ENCODE measurements at regions not wholly inside any gene's neighbourhood (a gene's known extent, or its start where the extent isn't known, plus 50 kb on each side); places are given as distances from the start of the nearest gene placed in this dataset.

- H2AFZ ChIP-seq, result no peak overlapping the region
- no peak overlapping the region for H3K4me3 ChIP-seq
- TF ChIP-seq EZH2phosphoT487 (IDR thresholded peaks at IDR 0.05; ENCODE audit: low read depth, severe bottlenecking, unreplicated experiment) (no peak), EZH2 (IDR thresholded peaks at IDR 0.05; ENCODE audit: borderline replicate concordance) (no peak)
- TF ChIP-seq, protein P1, sequence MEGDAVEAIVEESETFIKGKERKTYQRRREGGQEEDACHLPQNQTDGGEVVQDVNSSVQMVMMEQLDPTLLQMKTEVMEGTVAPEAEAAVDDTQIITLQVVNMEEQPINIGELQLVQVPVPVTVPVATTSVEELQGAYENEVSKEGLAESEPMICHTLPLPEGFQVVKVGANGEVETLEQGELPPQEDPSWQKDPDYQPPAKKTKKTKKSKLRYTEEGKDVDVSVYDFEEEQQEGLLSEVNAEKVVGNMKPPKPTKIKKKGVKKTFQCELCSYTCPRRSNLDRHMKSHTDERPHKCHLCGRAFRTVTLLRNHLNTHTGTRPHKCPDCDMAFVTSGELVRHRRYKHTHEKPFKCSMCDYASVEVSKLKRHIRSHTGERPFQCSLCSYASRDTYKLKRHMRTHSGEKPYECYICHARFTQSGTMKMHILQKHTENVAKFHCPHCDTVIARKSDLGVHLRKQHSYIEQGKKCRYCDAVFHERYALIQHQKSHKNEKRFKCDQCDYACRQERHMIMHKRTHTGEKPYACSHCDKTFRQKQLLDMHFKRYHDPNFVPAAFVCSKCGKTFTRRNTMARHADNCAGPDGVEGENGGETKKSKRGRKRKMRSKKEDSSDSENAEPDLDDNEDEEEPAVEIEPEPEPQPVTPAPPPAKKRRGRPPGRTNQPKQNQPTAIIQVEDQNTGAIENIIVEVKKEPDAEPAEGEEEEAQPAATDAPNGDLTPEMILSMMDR (IDR thresholded peaks at IDR 0.05; ENCODE audit: poor library complexity), result no peak
- H3K27ac ChIP-seq, result no peak overlapping the region
- no peaks in the 10 kb centered on the region for H3K27me3 ChIP-seq
- no peaks in the 10 kb centered on the region for H3K4me1 ChIP-seq (ENCODE audit: insufficient read depth)
- no peaks in the 10 kb centered on the region for H3K9me2 ChIP-seq (replicated peaks; ENCODE audit: insufficient read depth)
- DNase-seq (ENCODE audit: low spot score), result no peak
- 30% methylated on average over 6 of the region's 6 CpGs for WGBS (ENCODE audit: low lambda C conversion rate, missing lambda C conversion rate)
- H3K36me3 ChIP-seq (replicated peaks; ENCODE audit: insufficient read depth, low read depth), result no peaks in the 10 kb centered on the region
- H3K4me2 ChIP-seq, result no peak overlapping the region
- no peaks in the 10 kb centered on the region for H3K9me3 ChIP-seq (ENCODE audit: low read depth)
- H3K79me2 ChIP-seq, result no peaks in the 10 kb centered on the region
- H4K20me1 ChIP-seq (ENCODE audit: insufficient read depth, poor library complexity, severe bottlenecking), result no peaks in the 10 kb centered on the region
Measured at GRCh38 chr6:6772751-6773150, 184.2 kb downstream of the LY86 start.

- Histone ChIP-seq H3K79me2 (no peaks in the 10 kb centered on the region), H3K27me3 (no peaks in the 10 kb centered on the region)
- 81% methylated on average over 3 of the region's 3 CpGs for WGBS (ENCODE audit: low lambda C conversion rate, missing lambda C conversion rate)
Measured at GRCh38 chr6:6775074-6775473, 186.6 kb downstream of the LY86 start.

DNA sequence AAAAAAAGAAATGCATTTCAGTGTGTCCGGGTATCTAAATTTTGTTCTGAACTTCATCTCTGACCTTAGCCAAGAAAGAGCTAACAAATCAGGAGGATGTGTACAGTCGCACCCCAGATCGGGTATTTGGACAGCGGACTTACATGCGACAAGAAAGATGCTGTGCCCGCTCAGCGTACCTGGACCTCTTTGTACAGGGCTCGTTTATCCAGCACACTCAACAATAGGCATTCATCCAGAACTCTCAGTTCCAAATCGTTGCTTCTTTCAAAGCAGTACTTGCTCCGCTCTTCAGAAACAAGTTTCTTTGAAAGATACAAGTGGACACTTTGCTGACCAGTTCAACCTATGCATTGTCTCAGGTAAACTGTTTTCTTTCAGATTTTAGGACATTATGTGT lies 191.7 kb downstream of the LY86 start:
- H3K27me3 ChIP-seq, result no peaks in the 10 kb centered on the region
- 97% methylated on average over 10 of the region's 10 CpGs for WGBS (ENCODE audit: low lambda C conversion rate, missing lambda C conversion rate)
- no peaks in the 10 kb centered on the region for H3K9me3 ChIP-seq (ENCODE audit: low read depth)
- H3K79me2 ChIP-seq, result no peaks in the 10 kb centered on the region
- peaks cover 4% of the 10 kb centered on the region for H3K4me1 ChIP-seq (ENCODE audit: insufficient read depth)
- no peak overlapping the region for H3K4me3 ChIP-seq
- TF ChIP-seq EZH2phosphoT487 (IDR thresholded peaks at IDR 0.05; ENCODE audit: low read depth, severe bottlenecking, unreplicated experiment) (no peak), EZH2 (IDR thresholded peaks at IDR 0.05; ENCODE audit: borderline replicate concordance) (no peak)
- TF ChIP-seq, protein P1 (IDR thresholded peaks at IDR 0.05; ENCODE audit: poor library complexity), result no peak
- DNase-seq (ENCODE audit: low spot score), result no peak
- no peaks in the 10 kb centered on the region for H4K20me1 ChIP-seq (ENCODE audit: insufficient read depth, poor library complexity, severe bottlenecking)
- no peak overlapping the region for H3K4me2 ChIP-seq
- no peaks in the 10 kb centered on the region for H3K36me3 ChIP-seq (replicated peaks; ENCODE audit: insufficient read depth, low read depth)
- no peak overlapping the region for H3K27ac ChIP-seq
- no peak overlapping the region for H2AFZ ChIP-seq
- no peaks in the 10 kb centered on the region for H3K9me2 ChIP-seq (replicated peaks; ENCODE audit: insufficient read depth)

More at GRCh38 chr6:6775074-6775473, 186.6 kb downstream of the LY86 start:
- Histone ChIP-seq H2AFZ (no peak overlapping the region), H3K4me1 (ENCODE audit: insufficient read depth) (no peaks in the 10 kb centered on the region), H3K36me3 (replicated peaks; ENCODE audit: insufficient read depth, low read depth) (no peaks in the 10 kb centered on the region), H3K9me2 (replicated peaks; ENCODE audit: insufficient read depth) (no peaks in the 10 kb centered on the region), H3K9me3 (ENCODE audit: low read depth) (no peaks in the 10 kb centered on the region), H4K20me1 (ENCODE audit: insufficient read depth, poor library complexity, severe bottlenecking) (no peaks in the 10 kb centered on the region), H3K4me3 (no peak overlapping the region), H3K27ac (no peak overlapping the region), H3K4me2 (no peak overlapping the region)
- no peak for TF ChIP-seq EZH2phosphoT487 (IDR thresholded peaks at IDR 0.05; ENCODE audit: low read depth, severe bottlenecking, unreplicated experiment)
- no peak for TF ChIP-seq EZH2 (IDR thresholded peaks at IDR 0.05; ENCODE audit: borderline replicate concordance)
- TF ChIP-seq, protein P1 (IDR thresholded peaks at IDR 0.05; ENCODE audit: poor library complexity), result no peak
- no peak for DNase-seq (ENCODE audit: low spot score)
